IMR-90 (cell line): ENCODE measurements at regions not wholly inside any gene's neighbourhood (a gene's known extent, or its start where the extent isn't known, plus 50 kb on each side); places are given as distances from the start of the nearest gene placed in this dataset.

Source experiments
- ATAC-seq: fragments of 200-7000 bp; cut with Tn5 transposase; 2 replicates; pipeline ENCODE4 v1.9.1; 2020; ENCODE audit warnings: low read depth, mild to moderate bottlenecking, moderate library complexity
- BruUV-seq: library from RNA; stranded (reverse); fragments of 400-500 nt; replicated peaks from 2 replicates; lab custom pipeline; 2021; lab: Mats Ljungman, UMichigan
- CTCF ChIA-PET: fragments of 300-600 bp; formaldehyde crosslinking; extraction: SDS; loops from one replicate; lab custom pipeline; 2021; ENCODE audit warnings: antibody characterized with exemption; lab: Yijun Ruan, JAX
- POLR2A ChIA-PET: fragments of 300-600 bp; sonication (Branson Sonifier 250); formaldehyde crosslinking; loops from one replicate; lab custom pipeline; 2022; ENCODE audit warnings: antibody characterized with exemption; ENCODE audit not compliant: unreplicated experiment; lab: Charles Lee
- DNase-seq: peaks from one replicate; pipeline ENCODE4 v3.0.0; 2013
- H2AFZ ChIP-seq: replicated peaks from 2 replicates; pipeline ENCODE3; 2013; ENCODE audit warnings: low read length, mild to moderate bottlenecking; ENCODE audit not compliant: poor library complexity
- H2AK5ac ChIP-seq: 2 replicates; pipeline ENCODE4 v1.6.1; 2013; ENCODE audit warnings: low read depth, low read length, inconsistent platforms
- H2AK9ac ChIP-seq: replicated peaks from 2 replicates; pipeline ENCODE3; 2013; ENCODE audit warnings: mild to moderate bottlenecking, low read depth, low read length, moderate library complexity; ENCODE audit not compliant: poor library complexity
- H2BK120ac ChIP-seq: 2 replicates; pipeline ENCODE4 v1.6.1; 2013; ENCODE audit warnings: low read depth, low read length, inconsistent platforms
- H2BK15ac ChIP-seq: 3 replicates; pipeline ENCODE4 v1.6.1; 2013; ENCODE audit warnings: low read depth, low read length, inconsistent platforms
- H2BK20ac ChIP-seq: 2 replicates; pipeline ENCODE4 v1.6.1; 2013; ENCODE audit warnings: low read depth, mild to moderate bottlenecking, inconsistent platforms, low read length, moderate library complexity
- H2BK5ac ChIP-seq: 2 replicates; pipeline ENCODE4 v1.6.1; 2013; ENCODE audit warnings: mild to moderate bottlenecking, low read depth, low read length, inconsistent platforms; ENCODE audit not compliant: poor library complexity, severe bottlenecking
- H3K14ac ChIP-seq: replicated peaks from 2 replicates; pipeline ENCODE4 v1.6.1; 2013; ENCODE audit warnings: low read depth, low read length, inconsistent platforms
- H3K18ac ChIP-seq: 2 replicates; pipeline ENCODE4 v1.6.1; 2013; ENCODE audit warnings: low read depth, low read length, control low read depth
- H3K23ac ChIP-seq: 2 replicates; pipeline ENCODE4 v1.6.1; 2013; ENCODE audit warnings: low read depth, low read length, inconsistent platforms
- H3K27ac ChIP-seq: 2 replicates; pipeline ENCODE4 v1.5.1; 2013; ENCODE audit warnings: mild to moderate bottlenecking, control low read depth, low read length; ENCODE audit not compliant: insufficient read depth
- H3K27me3 ChIP-seq: 2 replicates; pipeline ENCODE4 v1.6.1; 2013; ENCODE audit warnings: low read length; ENCODE audit not compliant: control insufficient read depth, insufficient read depth
- H3K36me3 ChIP-seq: 2 replicates; pipeline ENCODE4 v1.6.1; 2013; ENCODE audit warnings: low read length, mixed read lengths; ENCODE audit not compliant: control insufficient read depth, insufficient read depth
- H3K4ac ChIP-seq: 2 replicates; pipeline ENCODE4 v1.6.1; 2013; ENCODE audit warnings: low read depth, low read length, inconsistent platforms
- H3K4me1 ChIP-seq: 2 replicates; pipeline ENCODE4 v1.6.1; 2013; ENCODE audit warnings: low read length, mixed read lengths; ENCODE audit not compliant: control insufficient read depth, insufficient read depth
- H3K4me2 ChIP-seq: 2 replicates; pipeline ENCODE4 v1.6.1; 2013; ENCODE audit warnings: low read depth, mild to moderate bottlenecking, control low read depth, low read length, moderate library complexity
- H3K4me3 ChIP-seq: 2 replicates; pipeline ENCODE4 v1.5.1; 2013; ENCODE audit warnings: low read depth, mild to moderate bottlenecking, control low read depth, low read length, moderate library complexity; ENCODE audit not compliant: insufficient read depth
- H3K56ac ChIP-seq: 2 replicates; pipeline ENCODE4 v1.6.1; 2013; ENCODE audit warnings: low read length, inconsistent platforms; ENCODE audit not compliant: insufficient read depth; ENCODE audit errors: extremely low read depth
- H3K79me1 ChIP-seq, 2 experiments: 2 replicates each; pipeline ENCODE4 v1.6.1; 2013; ENCODE audit warnings: low read length in 2 of 2, inconsistent platforms in 1 of 2, low read depth in 1 of 2
- H3K9ac ChIP-seq: 2 replicates; pipeline ENCODE4 v1.6.1; 2013; ENCODE audit warnings: low read depth, low read length, control low read depth
- H3K9me1 ChIP-seq: 2 replicates; pipeline ENCODE4 v1.6.1; 2013; ENCODE audit warnings: low read length, inconsistent platforms; ENCODE audit not compliant: insufficient read depth
- H3K9me3 ChIP-seq: 2 replicates; pipeline ENCODE4 v1.6.1; 2013; ENCODE audit warnings: low read length; ENCODE audit not compliant: control insufficient read depth, insufficient read depth
- H4K20me1 ChIP-seq: 2 replicates; pipeline ENCODE4 v1.6.1; 2013; ENCODE audit warnings: low read length, inconsistent platforms; ENCODE audit not compliant: insufficient read depth
- H4K5ac ChIP-seq: 2 replicates; pipeline ENCODE4 v1.6.1; 2013; ENCODE audit warnings: mild to moderate bottlenecking, low read depth, low read length, control low read depth
- H4K8ac ChIP-seq, 2 experiments: 2 replicates each; pipeline ENCODE4 v1.6.1; 2013; ENCODE audit warnings: low read depth in 2 of 2, low read length in 2 of 2, control low read depth in 1 of 2, inconsistent platforms in 1 of 2
- H4K91ac ChIP-seq: 2 replicates; pipeline ENCODE4 v1.6.1; 2013; ENCODE audit warnings: low read depth, low read length, inconsistent platforms; ENCODE audit not compliant: insufficient read depth
- BHLHE40 ChIP-seq: fragments of 150-350 bp; IDR thresholded peaks from 2 replicates; pipeline ENCODE4 v1.6.1; 2016; ENCODE audit warnings: mild to moderate bottlenecking, low read depth, low read length
- CEBPB ChIP-seq: IDR thresholded peaks from 2 replicates; pipeline ENCODE4 v1.6.1; 2012; ENCODE audit warnings: low read depth, low read length, improper control_type of control experiment
- CHD1 ChIP-seq: IDR thresholded peaks from 2 replicates; pipeline ENCODE4 v1.6.1; 2012; ENCODE audit warnings: low read depth, low read length, improper control_type of control experiment
- FOS ChIP-seq: fragments of 150-350 bp; IDR thresholded peaks from 2 replicates; pipeline ENCODE4 v1.6.1; 2016; ENCODE audit warnings: low read depth, low read length
- MAFK ChIP-seq: IDR thresholded peaks from 2 replicates; pipeline ENCODE4 v1.6.1; 2012; ENCODE audit warnings: low read depth, low read length, improper control_type of control experiment
- MAZ ChIP-seq: IDR thresholded peaks from 2 replicates; pipeline ENCODE4 v1.6.1; 2012; ENCODE audit warnings: low read depth, mild to moderate bottlenecking, low read length, improper control_type of control experiment, moderate library complexity, borderline replicate concordance
- MXI1 ChIP-seq: IDR thresholded peaks from 2 replicates; pipeline ENCODE4 v1.6.1; 2012; ENCODE audit warnings: low read depth, mild to moderate bottlenecking, low read length, moderate library complexity, borderline replicate concordance
- NFE2L2 ChIP-seq: fragments of 150-350 bp; IDR thresholded peaks from 2 replicates; pipeline ENCODE4 v1.6.1; 2016; ENCODE audit warnings: low read depth, mild to moderate bottlenecking, low read length
- POLR2A ChIP-seq: IDR thresholded peaks from 2 replicates; pipeline ENCODE4 v1.6.1; 2012; ENCODE audit warnings: mild to moderate bottlenecking, low read depth, low read length
- RFX5 ChIP-seq: IDR thresholded peaks from 2 replicates; pipeline ENCODE4 v1.8.0; 2012; ENCODE audit warnings: low read depth, mild to moderate bottlenecking, low read length, moderate library complexity
- SMC3 ChIP-seq: fragments of 150-350 bp; IDR thresholded peaks from 2 replicates; pipeline ENCODE4 v1.6.1; 2016; ENCODE audit warnings: low read depth, mild to moderate bottlenecking, antibody characterized with exemption, low read length, moderate library complexity
- WGBS, 2 experiments: methylation state at CpG; one replicate each; pipeline versions ENCODE4 v1.1.5 to v1.1.7; 2013; ENCODE audit warnings: missing lambda C conversion rate in 2 of 2; ENCODE audit not compliant: insufficient read length in 1 of 2; ENCODE audit errors: extremely low coverage in 2 of 2; 5-methylcytosine and 5-hydroxymethylcytosine counted together
- dilution Hi-C: fragments of 300-500 bp; cut with HindIII; formaldehyde crosslinking; loops from one replicate; pipeline ENCODE4 v1.14.3; 2018; ENCODE audit warnings: low sequenced_read_pairs; ENCODE audit not compliant: unreplicated experiment
- in situ Hi-C: fragments of 300-500 bp; cut with MboI; formaldehyde crosslinking; loops from 3 replicates; pipeline ENCODE4 v1.14.3; 2019; ENCODE audit warnings: low sequenced_read_pairs, inconsistent platforms, mixed read lengths
- intact Hi-C: fragments of 100-400 bp; cut with micrococcal nuclease; formaldehyde crosslinking; loops from 2 replicates; pipeline ENCODE4 v1.10.0; 2022
- TF ChIP-seq, protein P1 (sequence below): fragments of 150-350 bp; IDR thresholded peaks from 2 replicates; pipeline ENCODE4 v1.6.1; 2017; ENCODE audit warnings: mild to moderate bottlenecking, antibody characterized with exemption, low read length, low read depth
- TF ChIP-seq, protein P2 (sequence below): conservative IDR thresholded peaks from 2 replicates; pipeline ENCODE4 v1.5.1; 2012; ENCODE audit warnings: mild to moderate bottlenecking, low read depth, low read length, improper control_type of control experiment
- TF ChIP-seq, protein P3 (sequence below): fragments of 150-350 bp; IDR thresholded peaks from 2 replicates; pipeline ENCODE4 v1.6.1; 2016; ENCODE audit warnings: low read depth, mild to moderate bottlenecking, low read length, moderate library complexity, borderline replicate concordance

DNA sequence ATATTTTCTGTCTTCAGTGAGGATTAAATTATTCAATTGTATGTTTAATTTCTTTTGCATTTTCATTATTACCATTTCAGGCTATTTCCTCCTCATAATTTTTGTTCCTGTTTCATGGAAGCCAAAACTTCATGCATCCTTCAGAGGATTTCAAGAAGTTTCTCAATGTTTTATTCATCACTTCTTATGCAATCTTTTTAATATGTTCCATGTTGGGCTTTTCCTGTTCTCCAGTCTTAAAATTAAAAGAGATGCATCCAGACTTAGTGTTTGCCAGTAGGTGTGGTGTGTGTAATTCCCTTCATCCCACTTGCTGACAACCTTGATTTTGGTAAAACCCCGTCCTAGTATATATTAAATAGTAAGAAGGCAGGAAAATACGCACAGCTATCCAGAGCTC is 190.0 kb downstream of the EN1 start:
- Histone ChIP-seq H3K23ac (no peak overlapping the region), H3K18ac (no peak overlapping the region), H2BK15ac (no peak overlapping the region), H3K36me3 (no peaks in the 10 kb centered on the region), H2BK20ac (no peak overlapping the region), H3K14ac (no peak overlapping the region), H4K20me1 (no peaks in the 10 kb centered on the region), H4K91ac (no peak overlapping the region), H4K5ac (no peak overlapping the region), H2AK5ac (no peak overlapping the region), H3K56ac (no peak overlapping the region), H3K4me1 (no peaks in the 10 kb centered on the region), H2BK120ac (no peak overlapping the region), H2AK9ac (no peak overlapping the region), H3K4me3 (no peak overlapping the region), H3K9me1 (no peaks in the 10 kb centered on the region), H3K27me3 (peaks cover 1% of the 10 kb centered on the region; the same call in 1 of the 2 replicates), H3K79me1 (no peaks in the 10 kb centered on the region), H3K4ac (no peak overlapping the region), H4K8ac (no peak overlapping the region), H2AFZ (no peak overlapping the region), H3K9me3 (no peaks in the 10 kb centered on the region), H3K27ac (no peak overlapping the region), H2BK5ac (no peak overlapping the region), H3K4me2 (no peak overlapping the region), H3K9ac (no peak overlapping the region)
- no CpG with 5 or more reads among the region's 2 CpGs for WGBS, 2 experiments
- no peak for ATAC-seq
- no peak for DNase-seq
- in situ Hi-C loops (no loop called here), intact Hi-C loops (no loop called here), dilution Hi-C loops (no loop called here)
- BruUV-seq: no TSS peak
- TF ChIP-seq, protein P1, sequence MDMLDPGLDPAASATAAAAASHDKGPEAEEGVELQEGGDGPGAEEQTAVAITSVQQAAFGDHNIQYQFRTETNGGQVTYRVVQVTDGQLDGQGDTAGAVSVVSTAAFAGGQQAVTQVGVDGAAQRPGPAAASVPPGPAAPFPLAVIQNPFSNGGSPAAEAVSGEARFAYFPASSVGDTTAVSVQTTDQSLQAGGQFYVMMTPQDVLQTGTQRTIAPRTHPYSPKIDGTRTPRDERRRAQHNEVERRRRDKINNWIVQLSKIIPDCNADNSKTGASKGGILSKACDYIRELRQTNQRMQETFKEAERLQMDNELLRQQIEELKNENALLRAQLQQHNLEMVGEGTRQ: no peak
- TF ChIP-seq FOS: no peak
- TF ChIP-seq MXI1: no peak
- no peak for TF ChIP-seq CEBPB
- no peak for TF ChIP-seq SMC3
- no peak for TF ChIP-seq BHLHE40
- TF ChIP-seq CHD1: no peak
- TF ChIP-seq, protein P2, sequence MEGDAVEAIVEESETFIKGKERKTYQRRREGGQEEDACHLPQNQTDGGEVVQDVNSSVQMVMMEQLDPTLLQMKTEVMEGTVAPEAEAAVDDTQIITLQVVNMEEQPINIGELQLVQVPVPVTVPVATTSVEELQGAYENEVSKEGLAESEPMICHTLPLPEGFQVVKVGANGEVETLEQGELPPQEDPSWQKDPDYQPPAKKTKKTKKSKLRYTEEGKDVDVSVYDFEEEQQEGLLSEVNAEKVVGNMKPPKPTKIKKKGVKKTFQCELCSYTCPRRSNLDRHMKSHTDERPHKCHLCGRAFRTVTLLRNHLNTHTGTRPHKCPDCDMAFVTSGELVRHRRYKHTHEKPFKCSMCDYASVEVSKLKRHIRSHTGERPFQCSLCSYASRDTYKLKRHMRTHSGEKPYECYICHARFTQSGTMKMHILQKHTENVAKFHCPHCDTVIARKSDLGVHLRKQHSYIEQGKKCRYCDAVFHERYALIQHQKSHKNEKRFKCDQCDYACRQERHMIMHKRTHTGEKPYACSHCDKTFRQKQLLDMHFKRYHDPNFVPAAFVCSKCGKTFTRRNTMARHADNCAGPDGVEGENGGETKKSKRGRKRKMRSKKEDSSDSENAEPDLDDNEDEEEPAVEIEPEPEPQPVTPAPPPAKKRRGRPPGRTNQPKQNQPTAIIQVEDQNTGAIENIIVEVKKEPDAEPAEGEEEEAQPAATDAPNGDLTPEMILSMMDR: no peak
- no peak for TF ChIP-seq POLR2A
- TF ChIP-seq RFX5: no peak
- TF ChIP-seq, protein P3, sequence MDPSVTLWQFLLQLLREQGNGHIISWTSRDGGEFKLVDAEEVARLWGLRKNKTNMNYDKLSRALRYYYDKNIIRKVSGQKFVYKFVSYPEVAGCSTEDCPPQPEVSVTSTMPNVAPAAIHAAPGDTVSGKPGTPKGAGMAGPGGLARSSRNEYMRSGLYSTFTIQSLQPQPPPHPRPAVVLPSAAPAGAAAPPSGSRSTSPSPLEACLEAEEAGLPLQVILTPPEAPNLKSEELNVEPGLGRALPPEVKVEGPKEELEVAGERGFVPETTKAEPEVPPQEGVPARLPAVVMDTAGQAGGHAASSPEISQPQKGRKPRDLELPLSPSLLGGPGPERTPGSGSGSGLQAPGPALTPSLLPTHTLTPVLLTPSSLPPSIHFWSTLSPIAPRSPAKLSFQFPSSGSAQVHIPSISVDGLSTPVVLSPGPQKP: no peak
- no peak for TF ChIP-seq MAZ
- TF ChIP-seq NFE2L2: no peak
- TF ChIP-seq MAFK: no peak
- ChIA-PET CTCF (no interaction called here), POLR2A (no interaction called here)
